Cardiac muscle cell (in vitro differentiated cells and primary cell): ENCODE measurements at regions not wholly inside any gene's neighbourhood (a gene's known extent, or its start where the extent isn't known, plus 50 kb on each side); places are given as distances from the start of the nearest gene placed in this dataset.
A peak's percentile ranks its signal among the peaks of the same experiment; 100 is the strongest.

ENCODE experiments used
- DNase-seq, 2 donors: peaks; one replicate each; pipeline versions ENCODE4 v3.0.0 to v3.0.0-alpha.2; 2010 to 2017; ENCODE audit warnings: low read depth in 1 of 2, low spot score in 1 of 2
- H3K27ac ChIP-seq: fragments of 200-600 bp; sonication (generic); 2 replicates; pipeline ENCODE4 v1.5.1; 2016
- H3K27me3 ChIP-seq: fragments of 200-600 bp; sonication (generic); 2 replicates; pipeline ENCODE4 v1.6.0; 2016; ENCODE audit warnings: control low read depth
- H3K36me3 ChIP-seq: fragments of 200-600 bp; sonication (generic); 2 replicates; pipeline ENCODE4 v1.5.1; 2016; ENCODE audit warnings: control low read depth
- H3K4me1 ChIP-seq: fragments of 200-600 bp; sonication (generic); 2 replicates; pipeline ENCODE4 v1.8.1; 2017; ENCODE audit warnings: low read depth, mild to moderate bottlenecking, mixed run types
- H3K4me3 ChIP-seq: fragments of 200-600 bp; sonication (generic); 2 replicates; pipeline ENCODE4 v1.5.1; 2016; ENCODE audit warnings: mild to moderate bottlenecking
- H3K9me3 ChIP-seq: fragments of 200-600 bp; sonication (generic); 2 replicates; pipeline ENCODE4 v1.5.1; 2017; ENCODE audit warnings: low read depth, mild to moderate bottlenecking, control low read depth
- TF ChIP-seq, protein P1 (sequence below): IDR thresholded peaks from 2 replicates; pipeline ENCODE4 v1.5.1; 2012; ENCODE audit warnings: low read depth, mild to moderate bottlenecking, low read length

DNA sequence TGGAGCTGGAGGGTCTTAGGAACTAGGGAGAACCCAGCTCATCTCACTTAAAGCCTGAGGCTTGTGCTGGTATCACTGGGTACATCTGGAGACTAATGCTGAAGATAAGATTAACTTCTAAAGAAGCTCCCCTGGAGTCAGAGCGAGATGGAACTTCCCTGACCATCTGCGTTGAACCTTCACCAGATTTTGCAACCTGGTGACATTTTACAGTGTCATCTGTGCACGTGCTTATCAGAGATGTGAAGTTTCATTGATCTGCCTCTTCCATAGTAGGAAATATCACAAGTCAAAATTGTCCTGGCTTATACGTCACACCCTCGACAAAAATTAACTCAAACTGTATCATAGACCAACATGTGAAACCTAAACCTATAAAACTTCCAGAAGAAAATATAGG, 395.5 kb downstream of the SHQ1 start:
- Histone ChIP-seq H3K4me3 (no peak overlapping the region), H3K36me3 (no peaks in the 10 kb centered on the region), H3K27ac (no peak overlapping the region), H3K4me1 (no peaks in the 10 kb centered on the region), H3K27me3 (peaks cover 3% of the 10 kb centered on the region), H3K9me3 (no peaks in the 10 kb centered on the region)
- no peak for DNase-seq
- TF ChIP-seq, protein P1, sequence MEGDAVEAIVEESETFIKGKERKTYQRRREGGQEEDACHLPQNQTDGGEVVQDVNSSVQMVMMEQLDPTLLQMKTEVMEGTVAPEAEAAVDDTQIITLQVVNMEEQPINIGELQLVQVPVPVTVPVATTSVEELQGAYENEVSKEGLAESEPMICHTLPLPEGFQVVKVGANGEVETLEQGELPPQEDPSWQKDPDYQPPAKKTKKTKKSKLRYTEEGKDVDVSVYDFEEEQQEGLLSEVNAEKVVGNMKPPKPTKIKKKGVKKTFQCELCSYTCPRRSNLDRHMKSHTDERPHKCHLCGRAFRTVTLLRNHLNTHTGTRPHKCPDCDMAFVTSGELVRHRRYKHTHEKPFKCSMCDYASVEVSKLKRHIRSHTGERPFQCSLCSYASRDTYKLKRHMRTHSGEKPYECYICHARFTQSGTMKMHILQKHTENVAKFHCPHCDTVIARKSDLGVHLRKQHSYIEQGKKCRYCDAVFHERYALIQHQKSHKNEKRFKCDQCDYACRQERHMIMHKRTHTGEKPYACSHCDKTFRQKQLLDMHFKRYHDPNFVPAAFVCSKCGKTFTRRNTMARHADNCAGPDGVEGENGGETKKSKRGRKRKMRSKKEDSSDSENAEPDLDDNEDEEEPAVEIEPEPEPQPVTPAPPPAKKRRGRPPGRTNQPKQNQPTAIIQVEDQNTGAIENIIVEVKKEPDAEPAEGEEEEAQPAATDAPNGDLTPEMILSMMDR: no peak

- Histone ChIP-seq H3K27me3 (peaks cover 3% of the 10 kb centered on the region), H3K4me3 (no peak overlapping the region), H3K27ac (no peak overlapping the region), H3K9me3 (no peaks in the 10 kb centered on the region), H3K4me1 (no peaks in the 10 kb centered on the region), H3K36me3 (no peaks in the 10 kb centered on the region)
- no peak for DNase-seq
- TF ChIP-seq, protein P1: no peak
These were observed 396.4 kb downstream of the SHQ1 start for GRCh38 chr3:72451841-72452240.

GRCh38 chr3:72449551-72449950, 398.7 kb downstream of the SHQ1 start:
- DNase-seq: no peak
- TF ChIP-seq, protein P1: no peak
- Histone ChIP-seq H3K27me3 (peaks cover 3% of the 10 kb centered on the region), H3K4me1 (peaks cover 9% of the 10 kb centered on the region), H3K36me3 (no peaks in the 10 kb centered on the region), H3K9me3 (no peaks in the 10 kb centered on the region), H3K27ac (no peak overlapping the region), H3K4me3 (no peak overlapping the region)

DNA sequence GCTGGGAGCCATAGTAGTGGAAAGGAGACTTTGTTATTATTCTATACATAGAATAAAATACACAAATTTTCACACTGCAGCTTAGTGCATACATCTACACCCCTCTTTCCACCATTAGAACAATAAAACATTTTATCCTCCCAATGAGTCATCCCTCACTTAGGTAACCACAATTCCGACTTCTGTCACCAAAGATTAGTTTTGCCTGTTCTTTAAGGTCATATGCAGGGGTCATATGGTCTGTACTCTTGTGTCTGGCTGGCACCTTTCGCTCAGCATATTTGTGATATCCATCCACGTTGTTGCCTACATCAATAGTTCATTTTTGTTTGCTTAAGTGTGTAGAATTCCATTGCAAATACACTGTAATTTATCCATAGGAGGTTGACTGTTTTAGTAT, 399.4 kb downstream of the SHQ1 start:
- H3K27me3 ChIP-seq: peaks cover 3% of the 10 kb centered on the region
- peaks cover 16% of the 10 kb centered on the region for H3K4me1 ChIP-seq
- H3K4me3 ChIP-seq: no peak overlapping the region
- no peaks in the 10 kb centered on the region for H3K9me3 ChIP-seq
- TF ChIP-seq, protein P1: no peak
- H3K27ac ChIP-seq: no peak overlapping the region
- H3K36me3 ChIP-seq: no peaks in the 10 kb centered on the region
- peak in 1 of 2 donors; percentile 15 for DNase-seq

DNA sequence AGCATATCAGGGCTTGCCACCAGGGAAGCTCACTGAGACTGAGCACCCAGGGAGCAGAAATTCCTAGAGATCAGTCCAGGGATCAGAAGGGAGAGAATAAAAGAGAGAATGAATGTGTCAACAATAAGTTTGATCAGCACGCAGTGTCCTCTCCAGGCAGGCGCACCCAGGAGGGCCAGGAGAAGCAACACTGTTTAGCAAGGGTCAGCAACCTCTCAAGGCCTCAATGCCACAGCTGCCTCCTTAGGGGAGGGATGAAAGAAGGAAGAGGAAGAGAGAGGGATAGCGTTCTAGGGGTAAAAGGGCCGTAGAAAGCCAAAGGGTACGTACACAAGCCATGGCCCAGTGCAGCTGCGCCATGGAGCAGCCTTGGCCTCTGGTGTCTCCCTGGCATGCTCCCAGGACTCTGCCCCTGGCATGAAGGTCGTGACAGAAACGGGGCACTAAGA, 399.8 kb downstream of the SHQ1 start:
- peaks cover 21% of the 10 kb centered on the region for H3K4me1 ChIP-seq
- peaks cover 3% of the 10 kb centered on the region for H3K27me3 ChIP-seq
- no peak overlapping the region for H3K4me3 ChIP-seq
- TF ChIP-seq, protein P1: no peak
- H3K36me3 ChIP-seq: no peaks in the 10 kb centered on the region
- H3K27ac ChIP-seq: no peak overlapping the region
- no peaks in the 10 kb centered on the region for H3K9me3 ChIP-seq
- DNase-seq: no peak
